ENCODE measurements at regions not wholly inside any gene's neighbourhood (a gene's known extent, or its start where the extent isn't known, plus 50 kb on each side); places are given as distances from the start of the nearest gene placed in this dataset.

DNA sequence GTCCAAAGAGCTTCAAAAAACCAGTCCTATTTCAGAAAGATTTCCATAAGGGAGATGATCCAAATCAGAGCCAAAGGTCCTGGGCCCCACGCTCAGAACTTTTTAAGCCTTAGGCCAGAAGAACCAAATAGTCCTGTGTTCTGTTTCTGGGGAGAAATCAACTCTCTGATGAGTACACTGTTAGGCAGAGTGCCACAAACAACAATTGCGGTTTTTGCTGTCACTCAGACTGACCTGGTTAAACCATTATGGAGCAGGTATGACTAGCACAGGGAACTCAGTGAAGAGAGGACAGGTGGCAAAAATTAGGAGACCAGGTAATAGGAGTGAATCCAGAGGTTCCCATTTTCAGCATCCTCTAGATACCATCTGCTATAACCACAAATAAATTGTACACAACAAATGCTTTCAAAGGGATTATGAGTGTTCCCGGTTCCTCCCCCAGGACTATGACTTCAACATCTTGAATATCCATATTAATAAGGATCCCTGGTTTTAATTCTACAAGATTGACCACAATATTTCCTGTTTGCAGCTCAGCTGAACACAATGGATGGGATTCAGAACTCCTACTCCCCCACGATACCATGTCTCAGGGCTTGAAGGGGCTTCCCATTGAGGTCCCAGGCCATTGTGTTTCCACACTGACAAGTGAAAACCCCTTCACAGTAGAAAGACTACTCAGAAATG lies 52.1 kb upstream of the FREM1 start:
- DNase-seq (ENCODE audit: low read depth), result no peak

DNA sequence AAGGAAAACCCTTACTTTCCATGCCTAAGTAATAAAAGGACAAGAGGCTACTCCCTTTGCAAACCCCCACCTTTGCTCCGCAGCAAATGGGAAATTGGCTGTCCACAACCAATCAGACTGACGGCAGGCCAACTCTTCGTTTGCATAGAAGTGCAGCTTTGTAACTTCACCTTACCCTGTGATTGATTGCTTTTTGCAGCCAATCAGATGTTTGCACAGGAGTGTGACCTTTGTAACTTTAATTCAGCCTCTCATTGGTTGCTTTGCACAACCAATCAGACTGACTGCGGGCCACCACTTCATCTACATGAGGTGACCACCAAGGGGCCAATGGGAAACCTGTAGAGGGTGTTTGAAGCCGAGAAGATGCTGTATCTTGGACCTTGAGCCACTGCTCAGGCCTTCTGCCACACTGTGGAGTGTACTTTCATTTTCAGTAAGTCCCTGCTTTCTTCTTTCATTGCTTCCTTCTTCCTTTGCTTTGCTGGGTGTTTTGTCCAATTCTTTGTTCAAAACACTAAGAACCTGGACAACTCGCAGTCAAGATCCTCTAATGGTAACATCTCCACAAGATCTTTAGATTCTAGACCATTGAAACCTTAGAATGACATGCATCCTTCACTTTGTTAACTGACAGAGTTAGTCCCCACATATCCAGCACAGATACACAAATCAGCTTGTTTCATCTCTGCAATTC lies 51.3 kb upstream of the FREM1 start:
- DNase-seq (ENCODE audit: low read depth), result no peak

DNA sequence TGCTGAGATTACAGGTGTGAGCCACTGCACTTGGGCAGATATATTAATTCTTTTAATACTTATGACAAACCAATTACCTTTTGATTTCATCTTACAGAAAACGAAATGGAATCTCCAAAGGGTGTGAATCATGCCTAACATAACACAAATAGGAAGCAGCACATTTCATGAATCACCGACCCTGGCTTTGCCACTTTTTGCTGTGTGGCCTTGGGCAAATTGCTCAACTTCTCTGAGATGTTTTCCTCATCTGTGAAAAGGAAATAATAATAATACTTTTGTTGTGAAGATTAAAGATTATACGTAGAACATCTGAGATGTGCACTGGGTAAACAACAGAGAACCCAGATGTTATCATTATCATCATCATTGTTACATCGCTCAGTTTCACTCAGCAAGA lies 50.7 kb upstream of the FREM1 start:
- no peak for DNase-seq (ENCODE audit: low read depth)
